NCI-H1092 treated with DMSO at 0.1 percent for 48 hours (cell line): ENCODE measurements at regions not wholly inside any gene's neighbourhood (a gene's known extent, or its start where the extent isn't known, plus 50 kb on each side); places are given as distances from the start of the nearest gene placed in this dataset.

Source experiments
- DNase-seq: peaks from one replicate; lab custom pipeline; 2025; lab: John Stamatoyannopoulos, UW

- no peak for DNase-seq
Measured at GRCh38 chr6:139819776-139820175, 445.3 kb upstream of the CITED2 start.

GRCh38 chr6:139812939-139813338 lies 438.5 kb upstream of the CITED2 start:
- no peak for DNase-seq

DNA sequence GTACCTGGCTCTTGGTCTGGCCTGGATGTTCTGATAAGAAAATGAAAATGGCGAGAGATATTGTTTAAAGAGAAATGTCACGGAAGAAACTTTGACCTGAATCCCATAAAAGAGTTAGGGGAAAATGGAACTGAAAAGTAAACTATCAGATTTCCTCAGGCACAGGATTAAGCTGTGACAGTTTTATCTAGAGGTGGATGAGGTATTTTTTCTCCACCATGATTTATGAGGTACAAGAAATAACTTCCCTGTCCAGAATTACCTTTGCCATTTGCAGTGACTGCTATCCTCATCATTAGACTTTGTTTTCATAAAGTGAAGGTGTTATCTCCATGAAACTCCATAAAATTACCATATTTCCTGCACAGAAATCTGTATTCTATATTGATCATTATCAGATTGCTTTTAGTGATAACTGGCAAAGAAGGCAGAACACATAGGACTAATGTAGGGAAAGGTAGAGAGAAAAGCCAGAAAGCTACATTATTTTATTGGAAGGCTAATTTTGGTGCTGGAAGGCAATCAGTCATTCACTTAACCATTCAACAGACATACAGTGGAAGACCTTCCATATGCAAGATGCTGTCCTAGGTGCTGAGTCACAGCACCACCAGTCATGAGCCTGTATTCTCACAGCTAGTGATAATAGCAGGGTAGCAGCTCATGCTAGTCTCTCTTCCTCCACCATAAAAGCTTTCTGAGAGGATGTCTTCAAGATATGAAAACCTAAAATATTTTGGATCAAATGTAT lies 427.3 kb upstream of the CITED2 start:
- DNase-seq, result no peak

GRCh38 chr6:139800837-139801236 lies 426.4 kb upstream of the CITED2 start:
- DNase-seq, result no peak

GRCh38 chr6:139790527-139790926 lies 416.1 kb upstream of the CITED2 start:
- no peak for DNase-seq

DNA sequence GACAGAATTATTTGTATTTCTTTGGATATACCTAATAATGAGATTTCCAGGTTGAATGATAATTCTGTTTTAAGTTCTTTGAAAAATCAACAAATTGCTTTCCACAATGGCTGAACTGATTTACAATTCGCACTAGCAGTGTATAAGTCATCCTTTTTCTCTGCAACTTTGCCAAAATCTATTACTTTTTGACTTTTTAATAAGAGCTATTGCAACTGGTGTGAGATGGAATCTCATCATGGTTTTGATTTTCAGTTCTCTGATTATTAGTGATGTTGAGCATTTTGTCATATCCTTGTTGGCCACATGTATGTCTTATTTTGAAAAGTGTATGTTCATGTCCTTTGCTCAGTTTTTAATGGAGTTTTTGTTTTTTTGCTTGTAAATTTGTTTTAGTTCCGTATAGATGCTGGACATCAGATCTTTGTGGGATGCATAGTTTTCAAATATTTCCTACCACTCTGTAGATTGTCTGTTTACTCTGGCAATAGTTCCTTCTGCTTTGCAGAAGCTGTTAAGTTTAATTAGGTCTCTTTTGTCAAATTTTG lies 409.8 kb upstream of the CITED2 start:
- DNase-seq, result no peak

DNA sequence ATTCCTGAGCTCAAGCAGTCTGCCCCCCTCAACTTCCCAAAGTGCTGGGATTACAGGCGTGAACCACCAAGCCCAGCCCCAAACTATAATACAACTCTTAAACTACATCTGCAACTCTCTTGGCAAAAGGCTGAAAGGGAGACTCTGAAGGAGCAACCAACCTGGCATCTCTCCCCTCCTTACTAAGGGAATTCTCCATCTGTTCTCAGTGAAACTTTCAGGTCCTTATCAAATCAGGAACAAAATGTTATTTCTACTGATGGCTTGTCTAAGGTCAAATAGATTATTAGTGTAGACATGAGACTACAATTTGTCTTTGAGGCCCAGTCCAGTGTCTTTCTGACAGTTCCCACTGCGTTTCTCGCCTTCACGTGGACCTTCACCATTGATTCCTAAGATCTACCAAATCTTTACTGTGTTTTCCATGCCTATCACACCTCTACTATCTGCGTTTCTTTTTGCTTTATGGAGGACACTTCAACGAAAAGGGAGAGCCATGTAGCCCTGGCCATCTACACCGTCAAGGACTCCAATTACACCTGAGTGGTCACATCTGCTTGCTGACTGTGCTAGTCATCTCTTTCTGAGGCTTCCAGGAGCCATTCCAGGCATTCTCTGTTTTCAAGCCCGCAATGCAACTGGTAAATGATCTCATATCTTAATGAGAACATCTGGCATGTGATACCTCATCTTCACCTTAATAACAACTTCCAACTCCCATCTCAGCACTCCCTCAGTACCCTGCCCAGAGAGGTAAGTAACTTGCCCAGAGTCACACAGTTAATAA lies 405.7 kb upstream of the CITED2 start:
- DNase-seq, result no peak

- DNase-seq, result peak; percentile 31
Measured at GRCh38 chr6:139778688-139779087, 404.2 kb upstream of the CITED2 start.

GRCh38 chr6:139778106-139778505 lies 403.7 kb upstream of the CITED2 start:
- no peak for DNase-seq

DNA sequence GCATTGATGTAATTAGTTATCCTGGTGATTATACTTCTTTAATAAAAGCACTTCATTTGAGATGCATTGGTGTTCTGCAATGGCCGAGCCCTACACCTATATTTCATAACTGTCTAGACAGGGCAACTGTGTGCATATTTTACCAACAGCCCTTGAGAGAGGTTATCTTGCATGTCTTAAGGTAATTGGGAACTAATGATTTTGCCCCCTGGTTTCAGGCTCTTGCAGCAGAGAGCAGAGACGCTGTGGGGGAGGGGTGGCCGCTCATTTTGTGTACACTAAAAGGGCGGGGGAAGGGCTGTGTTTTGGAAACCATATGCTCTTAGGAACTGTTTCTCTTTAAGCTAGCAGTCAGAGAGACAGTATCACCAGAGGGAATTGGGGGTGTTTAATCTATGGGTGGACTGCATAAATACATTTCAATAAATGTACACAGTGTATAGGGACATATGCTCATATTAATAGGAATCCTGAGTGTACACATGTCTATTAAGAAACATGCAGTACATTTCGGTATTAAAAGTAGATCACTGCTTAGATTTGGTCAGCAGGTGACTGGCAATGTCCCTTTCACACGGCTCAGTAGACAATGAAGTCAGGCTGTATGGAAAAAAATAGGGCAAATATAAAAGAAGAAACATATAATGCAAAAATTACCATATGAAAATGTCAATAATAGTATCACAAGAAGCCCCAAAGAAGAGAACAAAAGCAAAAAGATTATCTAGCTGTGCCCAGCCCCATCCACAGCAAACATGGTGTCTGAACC lies 402.9 kb upstream of the CITED2 start:
- no peak for DNase-seq

DNA sequence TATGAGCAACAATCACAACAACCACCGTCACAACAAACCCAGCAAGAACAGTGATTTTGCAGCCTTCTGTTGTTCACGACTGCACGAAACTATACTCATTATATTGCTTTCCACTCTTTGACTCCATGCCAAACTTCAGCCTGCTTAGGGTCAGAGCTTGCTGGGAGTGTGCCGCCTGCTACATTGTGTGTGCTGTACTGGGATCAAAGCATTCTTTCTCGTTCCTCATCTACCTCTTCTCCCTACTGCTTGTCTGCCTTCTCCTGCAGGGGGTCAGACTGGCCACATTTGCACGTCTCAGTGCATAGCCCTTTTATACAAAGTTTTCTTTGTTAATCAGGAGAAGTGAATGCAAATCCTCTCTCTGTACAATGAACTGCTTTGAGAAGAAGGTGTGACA lies 401.6 kb upstream of the CITED2 start:
- no peak for DNase-seq

DNA sequence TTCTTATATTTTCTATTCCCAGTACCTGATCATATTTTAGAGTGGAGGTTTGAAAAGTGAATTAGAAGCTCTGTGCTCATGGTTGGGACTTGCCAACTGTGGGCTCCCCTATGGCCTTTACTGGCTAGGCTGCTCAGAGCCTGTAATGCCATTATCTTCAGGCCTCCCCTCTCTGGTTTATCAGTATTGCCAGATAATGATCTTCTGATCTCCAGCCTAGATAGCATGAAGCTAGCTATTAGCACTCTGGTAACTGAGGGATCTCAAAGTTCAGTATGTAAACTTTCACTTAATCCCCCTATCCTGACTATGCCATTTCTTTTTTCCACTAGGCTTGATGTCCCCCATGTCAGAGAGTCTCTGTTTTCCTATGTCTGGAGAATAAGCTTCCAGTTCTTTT lies 393.7 kb upstream of the CITED2 start:
- no peak for DNase-seq

DNA sequence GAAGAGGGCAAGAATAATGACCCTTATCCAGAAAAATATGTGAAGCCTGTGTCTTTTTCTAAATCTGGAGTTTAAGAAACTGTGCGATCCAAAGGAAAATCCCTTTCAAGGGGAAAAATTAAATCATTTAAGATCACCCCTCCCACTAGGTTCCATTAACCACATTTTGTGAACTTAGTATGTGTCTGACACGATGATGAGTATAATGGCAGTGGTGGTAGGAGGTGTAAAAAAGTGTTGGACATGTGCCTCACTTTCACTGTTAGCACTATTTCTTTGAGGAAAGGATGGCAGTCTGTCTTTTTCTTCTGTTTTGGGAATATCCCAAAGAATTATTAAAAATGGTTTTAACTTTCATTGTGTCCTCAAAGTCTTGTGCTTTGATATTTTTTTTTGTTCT lies 392.3 kb upstream of the CITED2 start:
- no peak for DNase-seq

DNA sequence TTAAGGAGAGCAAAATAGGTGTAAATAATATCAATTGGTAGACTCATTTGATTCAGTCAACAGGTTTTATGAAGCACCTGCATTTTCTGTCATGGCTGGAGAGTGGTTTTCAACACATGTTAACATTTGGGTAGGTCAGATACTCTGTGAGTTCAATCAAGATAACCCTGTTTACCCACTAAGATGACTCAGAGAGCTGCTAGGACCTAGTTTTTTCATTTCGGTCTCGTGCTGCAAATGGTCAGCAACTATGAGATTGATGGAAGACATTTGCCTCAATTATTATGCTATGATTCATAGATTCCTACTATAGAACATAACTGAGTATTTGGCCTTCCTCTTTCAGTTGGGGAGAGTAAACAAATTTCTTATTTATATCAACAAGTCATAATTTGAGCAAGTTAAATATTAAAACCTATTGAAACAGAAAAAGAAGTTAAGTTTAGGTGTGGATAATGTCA lies 391.4 kb upstream of the CITED2 start:
- no peak for DNase-seq

DNA sequence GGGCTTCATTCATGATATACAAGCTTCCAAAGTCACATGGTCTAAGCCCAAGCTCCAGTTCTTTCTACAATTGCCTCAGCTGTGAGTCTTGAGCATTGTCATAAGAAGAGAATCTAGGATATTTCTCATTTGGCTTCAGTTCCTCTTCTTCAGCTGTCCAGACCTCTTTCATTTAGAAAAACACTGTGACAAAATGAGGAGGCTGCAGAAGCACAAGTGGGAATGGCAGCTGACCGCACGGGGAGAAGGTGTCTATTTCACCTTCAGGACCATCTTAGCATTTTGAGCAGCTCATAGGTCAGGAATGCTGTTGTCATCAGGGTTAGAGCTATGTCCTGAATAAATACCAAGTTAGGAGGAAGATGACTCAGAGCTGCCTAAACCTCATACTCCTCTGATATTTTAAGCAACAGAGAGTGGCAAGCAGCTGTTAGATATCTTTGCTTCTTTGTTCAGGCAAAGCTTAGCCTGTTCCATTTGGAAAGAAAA lies 390.1 kb upstream of the CITED2 start:
- no peak for DNase-seq

GRCh38 chr6:139763468-139764210 lies 389.2 kb upstream of the CITED2 start:
- no peak for DNase-seq

DNA sequence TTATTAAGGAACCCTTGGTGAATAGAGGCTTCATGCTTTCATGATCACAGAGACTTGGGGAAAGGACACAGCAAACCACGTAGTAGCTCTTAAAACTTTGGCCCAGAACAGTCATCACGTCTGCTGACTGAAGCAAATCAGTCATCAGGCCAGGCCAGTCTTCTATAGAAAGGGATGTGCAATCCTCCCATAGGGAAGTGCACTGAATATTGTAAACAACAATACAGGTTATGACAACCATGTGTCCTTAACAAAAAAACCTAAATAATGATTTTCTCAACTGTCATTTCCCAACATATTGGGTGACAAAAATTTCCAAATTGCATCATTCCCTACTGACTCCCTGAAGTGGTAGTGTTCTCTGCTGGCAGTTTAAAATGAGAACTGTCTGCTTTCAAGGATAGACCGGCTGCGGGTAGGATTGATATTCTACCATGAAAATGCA lies 388.2 kb upstream of the CITED2 start:
- no peak for DNase-seq

DNA sequence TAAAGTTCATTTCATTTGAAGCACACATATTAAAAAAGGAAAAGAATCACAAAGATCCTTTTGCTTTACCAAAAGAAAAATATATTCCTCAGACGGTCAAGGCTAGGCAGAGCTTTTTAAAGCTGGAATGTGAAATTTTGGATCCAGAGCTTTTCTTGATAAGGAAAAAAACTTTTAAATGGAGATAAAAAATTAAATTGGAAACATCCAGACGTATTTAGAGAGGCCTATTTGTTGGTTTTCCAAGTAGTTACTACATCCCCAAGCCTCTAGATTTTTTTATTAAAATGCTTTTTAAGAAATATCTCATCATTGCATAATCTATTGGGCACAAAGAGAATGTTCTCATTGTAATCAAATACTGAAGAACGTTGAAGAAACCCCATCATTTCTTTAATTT lies 385.7 kb upstream of the CITED2 start:
- DNase-seq, result no peak

DNA sequence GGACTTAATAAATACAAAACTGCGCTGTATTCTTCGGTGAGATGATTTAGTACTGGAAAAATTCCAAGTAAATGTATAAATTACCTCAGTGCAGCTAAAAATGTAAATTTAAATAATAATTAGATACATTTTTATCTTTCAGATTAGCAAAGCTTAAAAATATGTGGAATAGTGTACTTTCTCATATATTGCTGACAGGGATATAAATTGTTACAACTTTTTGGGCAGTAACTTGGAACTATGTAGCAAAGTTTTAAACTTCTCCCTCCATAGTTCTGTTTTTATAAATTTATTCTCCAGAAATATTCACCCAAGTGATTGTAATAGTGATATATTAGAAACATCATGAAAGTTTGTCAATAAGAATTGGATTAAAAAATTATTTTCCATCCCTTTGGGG lies 384.6 kb upstream of the CITED2 start:
- DNase-seq, result no peak

- DNase-seq, result no peak
Measured at GRCh38 chr6:139758209-139758611, 383.8 kb upstream of the CITED2 start.

GRCh38 chr6:139757784-139758183 lies 383.3 kb upstream of the CITED2 start:
- DNase-seq, result no peak
